Posterior vena cava (tissue), 2 donors: ENCODE measurements at regions not wholly inside any gene's neighbourhood (a gene's known extent, or its start where the extent isn't known, plus 50 kb on each side); places are given as distances from the start of the nearest gene placed in this dataset.
"Not testable (repeated sequence)": the region's sequence is repeated elsewhere in the genome, so short reads cannot be mapped to it uniquely, and the experiment has no call there.

Experiments
- DNase-seq: peaks from one replicate; pipeline ENCODE4 v3.0.0-alpha.2; 2020; ENCODE audit warnings: low spot score
- intact Hi-C, 2 donors: fragments of 100-400 bp; cut with DNase I; formaldehyde crosslinking; loops; one replicate each; pipeline versions ENCODE4 v1.14.1 to v1.14.2; 2022 to 2023
- donor health status: DM: yes; HTN: yes; CAD: no.
- donor health status: DM: yes; HTN: yes; CAD: no.

DNA sequence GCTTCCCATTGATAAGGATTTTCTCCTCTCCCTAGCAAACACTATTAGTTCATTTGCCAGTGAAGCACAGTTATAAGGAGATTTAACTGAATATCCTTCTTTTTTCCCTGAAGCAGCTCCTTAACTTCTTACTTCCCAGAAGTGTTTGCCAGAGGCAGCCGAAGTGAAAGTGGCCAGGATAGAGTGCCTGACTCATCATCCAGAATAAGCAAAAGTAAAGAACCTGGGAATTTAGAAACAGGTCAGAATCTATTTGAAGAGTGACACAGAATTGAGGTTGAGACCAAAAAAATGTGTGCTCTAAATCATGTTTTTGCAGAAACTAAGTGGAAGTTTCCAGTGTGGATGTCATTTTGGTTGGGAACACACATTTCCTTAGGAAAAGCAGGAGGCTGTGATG, 249.6 kb upstream of the VWC2 start:
- intact Hi-C loops = no loop called here
- DNase-seq = no peak

- DNase-seq = no peak
- intact Hi-C loops = no loop called here
Measured at GRCh38 chr7:49527182-49527581, 246.3 kb upstream of the VWC2 start.

- intact Hi-C loops = no loop called here
- DNase-seq = no peak
Measured at GRCh38 chr7:49530481-49530880, 243.0 kb upstream of the VWC2 start.

DNA sequence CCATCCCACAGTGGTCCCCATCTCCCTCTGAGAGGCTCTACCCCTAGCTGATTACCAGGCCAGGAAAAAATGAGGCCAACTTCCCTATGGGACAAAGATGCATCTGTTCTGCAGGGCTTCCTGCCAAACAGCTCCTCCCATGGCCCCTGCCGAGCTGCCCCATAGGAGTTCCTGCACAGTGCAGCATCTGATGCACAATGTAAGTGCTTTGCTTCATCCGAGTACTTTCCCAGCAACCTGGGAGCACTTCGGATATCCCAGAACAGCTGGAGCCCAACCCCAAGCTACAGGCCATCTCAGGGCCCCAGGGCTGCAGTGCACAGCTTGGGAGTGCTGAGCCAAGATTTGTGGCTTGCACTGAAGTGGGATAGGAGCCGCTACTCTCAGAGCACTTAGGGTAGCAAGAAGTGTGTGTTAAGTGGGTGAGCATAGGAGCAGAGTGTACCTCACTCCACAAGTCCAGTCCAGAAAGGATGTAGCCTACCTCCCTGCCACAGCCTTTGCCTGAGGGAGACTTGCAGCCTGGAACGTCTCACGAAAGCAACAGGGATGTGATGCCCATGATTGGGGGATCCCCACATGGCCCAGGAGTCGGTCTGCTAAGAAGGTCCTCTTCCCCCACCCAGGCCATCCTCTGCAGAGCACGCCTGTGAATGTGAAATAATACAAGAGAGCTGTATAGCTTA, 209.6 kb upstream of the VWC2 start:
- DNase-seq = no peak
- intact Hi-C loops = no loop called here

GRCh38 chr7:49564379-49564714, 209.1 kb upstream of the VWC2 start:
- intact Hi-C loops = no loop called here
- DNase-seq = no peak

GRCh38 chr7:49577576-49577975, 195.9 kb upstream of the VWC2 start:
- no peak for DNase-seq
- intact Hi-C loops = loop anchor here in 1 of 2 donors (5.0 kb wide), 1 partner anchor 1095 kb away; no protein-coding TSS in a partner anchor

GRCh38 chr7:49579408-49579807, 194.0 kb upstream of the VWC2 start:
- intact Hi-C loops = loop anchor here in 1 of 2 donors (5.0 kb wide), 1 partner anchor 1097 kb away; no protein-coding TSS in a partner anchor
- no peak for DNase-seq

DNA sequence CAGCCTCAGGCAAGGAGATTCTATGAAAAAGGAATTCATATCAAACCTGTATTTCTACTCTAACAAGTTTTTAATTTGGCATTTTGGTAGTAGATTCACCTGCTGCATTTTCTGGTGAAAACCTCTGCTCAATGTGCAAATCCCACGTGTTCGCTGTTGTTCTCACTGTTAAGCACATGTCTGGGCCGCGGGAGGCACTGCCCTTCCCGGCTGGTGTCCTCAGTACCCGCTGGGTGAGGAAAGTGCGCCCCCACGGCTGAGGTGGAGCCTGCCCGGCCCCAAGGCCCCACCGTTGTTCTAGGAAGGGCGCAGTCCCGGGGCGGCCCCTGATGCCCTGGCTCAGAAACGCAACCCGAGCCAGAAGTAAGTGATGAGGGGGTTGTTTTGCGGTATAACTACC, 193.4 kb upstream of the VWC2 start:
- intact Hi-C loops = loop anchor here in 1 of 2 donors (5.0 kb wide), 1 partner anchor 1098 kb away; no protein-coding TSS in a partner anchor
- no peak for DNase-seq

DNA sequence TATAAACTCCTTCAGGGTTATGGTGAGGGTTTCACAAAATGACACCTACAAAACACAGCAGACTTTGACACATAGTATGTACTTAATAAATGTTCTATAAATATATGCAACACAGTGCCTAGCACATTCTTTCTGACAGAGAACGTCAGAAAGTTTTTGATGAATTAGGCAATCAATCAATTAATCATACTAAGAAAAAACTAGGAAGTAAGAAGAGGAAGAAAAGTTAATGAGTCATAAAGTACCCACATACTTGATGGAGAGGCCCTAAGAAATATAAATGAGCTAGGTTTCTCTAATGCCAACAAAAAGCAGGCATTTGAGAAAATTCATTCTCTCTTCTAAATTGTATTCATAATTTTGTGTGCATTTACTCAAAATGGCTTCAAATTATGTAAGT, 192.7 kb upstream of the VWC2 start:
- intact Hi-C loops = no loop called here
- DNase-seq = no peak

- intact Hi-C loops = no loop called here
- DNase-seq = no peak
Measured at GRCh38 chr7:49583440-49583839, 190.0 kb upstream of the VWC2 start.

DNA sequence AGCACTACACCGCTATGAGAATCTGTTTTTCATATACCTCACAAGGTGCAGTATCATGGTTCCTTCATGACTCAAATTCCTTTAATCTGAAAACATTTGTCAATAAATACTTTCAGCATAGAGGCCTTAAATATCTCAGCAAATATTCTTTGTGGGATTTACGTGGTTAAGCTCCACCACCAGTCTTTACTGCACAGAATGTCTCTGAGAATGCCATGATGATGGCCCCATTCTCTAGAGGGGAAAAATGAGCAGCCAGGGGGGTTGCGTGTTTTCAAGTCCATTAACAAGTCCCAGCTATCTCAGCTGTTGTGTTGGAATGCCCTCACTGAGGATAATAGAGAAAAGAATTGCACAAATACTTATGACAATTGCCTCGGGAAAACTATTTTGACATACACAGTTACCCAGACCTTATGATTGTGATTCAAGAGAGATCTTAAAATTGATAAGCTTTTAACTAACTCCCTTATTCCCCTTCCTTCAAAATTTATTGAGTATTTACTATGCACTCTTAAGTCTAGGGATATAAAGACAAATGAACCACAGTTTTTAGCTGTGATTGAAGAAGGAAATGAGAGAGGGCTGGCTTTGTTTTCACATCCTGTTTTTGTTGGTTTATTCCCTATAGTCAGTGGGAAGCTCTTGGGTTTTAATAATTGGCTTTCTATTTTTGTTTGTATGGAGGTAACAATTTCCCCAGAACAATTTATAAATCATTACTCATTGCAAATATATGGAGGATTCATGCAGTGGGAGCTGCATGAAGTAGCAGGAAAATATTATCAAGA, 176.5 kb upstream of the VWC2 start:
- no peak for DNase-seq
- intact Hi-C loops = no loop called here

GRCh38 chr7:49597805-49598204, 175.6 kb upstream of the VWC2 start:
- intact Hi-C loops = no loop called here

DNA sequence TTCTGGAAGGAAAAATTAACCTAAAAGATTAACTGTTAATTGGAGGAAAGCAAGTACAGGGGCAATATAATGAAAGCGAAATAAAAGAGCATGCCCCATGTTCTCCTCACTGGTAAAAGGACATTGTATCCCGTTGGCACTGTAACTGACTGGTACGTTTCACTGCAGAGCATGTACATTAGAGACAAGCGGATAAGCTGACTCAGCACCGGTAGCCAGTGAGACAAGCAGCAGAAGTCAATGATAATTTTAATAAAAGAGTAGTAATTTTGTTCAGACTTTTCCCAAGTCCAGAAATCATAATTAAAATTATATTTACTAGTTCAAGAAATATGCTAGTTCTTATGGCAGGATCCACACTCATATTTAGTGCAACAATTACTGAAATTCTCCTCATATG, 161.5 kb upstream of the VWC2 start:
- no peak for DNase-seq
- intact Hi-C loops = no loop called here

More at GRCh38 chr7:49597805-49598204, 175.6 kb upstream of the VWC2 start:
- no peak for DNase-seq

DNA sequence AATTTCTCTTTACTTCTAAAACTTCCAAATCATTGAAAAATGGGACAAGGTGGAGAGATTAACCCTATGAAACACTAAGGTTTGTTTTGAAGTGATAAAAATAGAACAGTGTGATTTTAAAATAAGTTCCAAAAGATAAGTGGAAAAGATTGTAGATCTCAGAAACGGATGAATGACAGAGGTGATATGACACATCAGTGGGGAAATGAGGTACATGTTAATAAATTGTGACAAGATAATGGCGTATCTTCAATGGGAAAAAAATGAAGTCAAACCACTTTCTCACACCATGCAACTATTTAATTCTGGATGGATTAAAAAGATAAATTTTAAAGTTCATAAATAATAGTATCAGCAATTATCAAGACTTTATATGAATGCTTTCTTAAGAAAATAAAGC, 159.7 kb upstream of the VWC2 start:
- intact Hi-C loops = no loop called here
- no peak for DNase-seq

- intact Hi-C loops, DNase-seq: not testable (repeated sequence)
Measured at GRCh38 chr7:49614974-49615373, 158.5 kb upstream of the VWC2 start.

DNA sequence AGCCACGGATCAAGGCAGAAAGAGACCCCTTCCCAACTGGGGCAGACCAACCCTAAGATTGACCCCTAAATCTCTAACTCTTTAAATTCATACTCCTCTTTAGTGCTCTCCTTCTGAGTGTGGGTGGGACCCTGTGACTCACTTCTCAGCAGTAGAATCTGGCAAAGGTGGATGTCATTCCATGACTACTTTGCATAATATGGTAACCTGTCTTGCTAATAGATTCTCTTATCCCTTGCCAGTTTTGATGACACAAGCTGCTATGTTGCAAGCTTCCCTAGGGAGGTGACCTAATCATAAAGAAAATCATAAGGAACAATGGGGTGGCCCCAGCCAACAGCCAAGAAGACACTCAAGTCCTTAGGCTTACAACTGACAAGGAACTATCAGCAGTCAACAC, 155.4 kb upstream of the VWC2 start:
- intact Hi-C loops = no loop called here

DNA sequence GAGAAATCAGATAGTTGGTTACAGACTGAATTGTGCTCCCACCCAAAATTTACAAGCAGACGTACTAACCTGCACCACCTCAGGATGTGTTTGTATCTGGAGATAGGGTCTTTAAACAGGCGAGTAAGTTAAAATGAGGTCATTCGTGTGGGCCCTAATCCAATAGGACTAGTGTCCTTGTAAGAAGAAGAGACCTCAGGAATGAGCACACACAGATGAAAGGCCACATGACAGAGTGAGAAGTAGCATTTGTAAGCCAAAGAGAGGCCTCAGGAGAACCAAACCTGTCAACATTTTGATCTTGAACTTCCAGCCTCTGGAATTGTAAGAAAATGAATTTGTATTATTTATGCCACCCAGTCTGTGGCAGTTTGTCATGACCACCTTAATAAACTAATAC, 149.5 kb upstream of the VWC2 start:
- intact Hi-C loops = no loop called here
- no peak for DNase-seq

More for the DNA sequence above, 155.4 kb upstream of the VWC2 start:
- no peak for DNase-seq

GRCh38 chr7:49624611-49625010, 148.8 kb upstream of the VWC2 start:
- intact Hi-C loops = no loop called here
- DNase-seq = no peak

- intact Hi-C loops = no loop called here
- no peak for DNase-seq
Measured at GRCh38 chr7:49630513-49630912, 142.9 kb upstream of the VWC2 start.

- intact Hi-C loops = no loop called here
Measured at GRCh38 chr7:49631071-49631815, 142.2 kb upstream of the VWC2 start.

More at GRCh38 chr7:49631071-49631815, 142.2 kb upstream of the VWC2 start:
- DNase-seq = no peak
